ENCODE measurements at regions not wholly inside any gene's neighbourhood (a gene's known extent, or its start where the extent isn't known, plus 50 kb on each side); places are given as distances from the start of the nearest gene placed in this dataset.

DNA sequence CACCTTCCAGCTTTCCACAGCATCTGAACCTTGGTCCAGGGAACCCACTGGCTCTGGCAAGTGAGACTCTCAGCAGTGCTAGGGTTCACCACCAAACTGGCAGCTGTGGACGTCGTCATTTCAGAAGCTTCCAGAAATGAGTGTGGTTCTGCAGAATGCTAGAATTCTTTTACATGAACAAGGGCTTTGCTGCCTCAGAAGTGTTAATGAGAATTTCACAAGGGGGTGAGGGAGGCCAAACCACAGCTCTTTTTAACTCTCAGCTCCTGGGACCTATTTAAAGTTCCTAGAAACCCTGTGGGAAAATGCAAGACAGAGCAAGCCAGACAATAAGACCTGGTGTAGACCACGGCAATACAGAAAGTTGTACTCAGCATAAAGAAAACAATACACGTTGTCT is 129.3 kb upstream of the BET1 start:
- TF ChIP-seq ZSCAN16 (tag by site-specific recombination; IDR thresholded peaks at IDR 0.05) = no peak
- no peak for TF ChIP-seq ZNF302 (tag by site-specific recombination; IDR thresholded peaks at IDR 0.05; ENCODE audit: low read depth)
- no peak for TF ChIP-seq ZNF785 (tag by site-specific recombination; IDR thresholded peaks at IDR 0.05)
- no peak for TF ChIP-seq ZNF433 (tag by site-specific recombination; IDR thresholded peaks at IDR 0.05; ENCODE audit: low read depth)
- TF ChIP-seq, protein P1, sequence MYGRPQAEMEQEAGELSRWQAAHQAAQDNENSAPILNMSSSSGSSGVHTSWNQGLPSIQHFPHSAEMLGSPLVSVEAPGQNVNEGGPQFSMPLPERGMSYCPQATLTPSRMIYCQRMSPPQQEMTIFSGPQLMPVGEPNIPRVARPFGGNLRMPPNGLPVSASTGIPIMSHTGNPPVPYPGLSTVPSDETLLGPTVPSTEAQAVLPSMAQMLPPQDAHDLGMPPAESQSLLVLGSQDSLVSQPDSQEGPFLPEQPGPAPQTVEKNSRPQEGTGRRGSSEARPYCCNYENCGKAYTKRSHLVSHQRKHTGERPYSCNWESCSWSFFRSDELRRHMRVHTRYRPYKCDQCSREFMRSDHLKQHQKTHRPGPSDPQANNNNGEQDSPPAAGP (tag by site-specific recombination; IDR thresholded peaks at IDR 0.05) = no peak
- no peak for TF ChIP-seq ZBTB20 (tag by site-specific recombination; IDR thresholded peaks at IDR 0.05)
- no peak for TF ChIP-seq ZBTB1 (tag by site-specific recombination; IDR thresholded peaks at IDR 0.05)
- no peak for TF ChIP-seq ZNF292 (tag by site-specific recombination; IDR thresholded peaks at IDR 0.05; ENCODE audit: borderline replicate concordance, low read depth)
- TF ChIP-seq SP7 (tag by site-specific recombination; IDR thresholded peaks at IDR 0.05) = no peak
- no peak for TF ChIP-seq ZNF777 (tag by site-specific recombination; IDR thresholded peaks at IDR 0.05; ENCODE audit: borderline replicate concordance)
- TF ChIP-seq ZIC2 (tag by site-specific recombination; IDR thresholded peaks at IDR 0.05) = no peak
- TF ChIP-seq ZBTB7A (tag by site-specific recombination; IDR thresholded peaks at IDR 0.05; ENCODE audit: low read depth) = no peak
- TF ChIP-seq SP3 (tag by site-specific recombination; IDR thresholded peaks at IDR 0.05) = no peak
- TF ChIP-seq KLF9 (tag by site-specific recombination; IDR thresholded peaks at IDR 0.05; ENCODE audit: low read depth) = no peak
- no peak for TF ChIP-seq SCRT2 (tag by site-specific recombination; IDR thresholded peaks at IDR 0.05)
- TF ChIP-seq BCL11B (tag by site-specific recombination; IDR thresholded peaks at IDR 0.05; ENCODE audit: low read depth) = no peak
- TF ChIP-seq GLI4 (tag by site-specific recombination; IDR thresholded peaks at IDR 0.05) = no peak
- CTCF ChIA-PET = interaction anchor here (1.5 kb wide), 1 partner anchor 230 kb away, joined by 4 read pairs; no protein-coding TSS in a partner anchor
- POLR2A ChIA-PET = no interaction called here
- Histone ChIP-seq H3K4me1 (ENCODE audit: control insufficient read depth, insufficient read depth, low read length) (no peaks in the 10 kb centered on the region), H3K4me3 (ENCODE audit: low read depth, low read length) (no peak overlapping the region), H3K27ac (ENCODE audit: extremely low read depth, low read depth, low read length) (no peak overlapping the region), H3K36me3 (ENCODE audit: control insufficient read depth in 2 of 2, insufficient read depth in 1 of 2, low read length in 2 of 2) (no peaks in the 10 kb centered on the region), H3K9me3 (ENCODE audit: control insufficient read depth, insufficient read depth, low read depth, low read length) (no peaks in the 10 kb centered on the region)

DNA sequence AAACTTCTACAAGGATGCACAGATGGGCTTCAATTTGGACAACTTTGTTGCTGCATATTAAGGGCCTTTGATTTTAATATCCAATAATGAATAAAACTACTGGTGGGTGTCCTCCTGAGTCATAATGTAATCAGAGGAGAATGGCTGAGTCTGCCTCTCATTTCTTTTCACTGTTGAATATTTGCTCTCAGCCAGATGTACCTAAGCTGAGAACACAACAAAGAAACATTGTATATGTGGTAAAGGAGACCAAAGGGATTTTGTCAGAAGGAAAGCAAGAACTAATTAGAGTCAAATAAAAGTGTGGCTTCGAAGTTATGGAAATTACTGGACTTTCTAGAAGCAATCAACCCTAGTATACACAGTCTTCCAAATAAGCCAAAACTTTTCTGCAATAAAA is 131.0 kb upstream of the BET1 start:
- no peak overlapping the region for H3K27ac ChIP-seq (ENCODE audit: extremely low read depth, low read depth, low read length)
- H3K4me1 ChIP-seq (ENCODE audit: control insufficient read depth, insufficient read depth, low read length) = no peaks in the 10 kb centered on the region
- POLR2A ChIA-PET = no interaction called here
- CTCF ChIA-PET = interaction anchor here (0.5 to 1.4 kb wide), 2 partner anchors 12 to 303 kb away, joined by 3 to 7 read pairs; no protein-coding TSS in a partner anchor
- H3K9me3 ChIP-seq (ENCODE audit: control insufficient read depth, insufficient read depth, low read depth, low read length) = no peaks in the 10 kb centered on the region
- H3K4me3 ChIP-seq (ENCODE audit: low read depth, low read length) = no peak overlapping the region
- TF ChIP-seq KLF1 (tag by site-specific recombination; IDR thresholded peaks at IDR 0.05) (no peak), ZNF624 (tag by site-specific recombination; IDR thresholded peaks at IDR 0.05) (no peak)
- no peaks in the 10 kb centered on the region for H3K36me3 ChIP-seq (ENCODE audit: control insufficient read depth in 2 of 2, insufficient read depth in 1 of 2, low read length in 2 of 2)

DNA sequence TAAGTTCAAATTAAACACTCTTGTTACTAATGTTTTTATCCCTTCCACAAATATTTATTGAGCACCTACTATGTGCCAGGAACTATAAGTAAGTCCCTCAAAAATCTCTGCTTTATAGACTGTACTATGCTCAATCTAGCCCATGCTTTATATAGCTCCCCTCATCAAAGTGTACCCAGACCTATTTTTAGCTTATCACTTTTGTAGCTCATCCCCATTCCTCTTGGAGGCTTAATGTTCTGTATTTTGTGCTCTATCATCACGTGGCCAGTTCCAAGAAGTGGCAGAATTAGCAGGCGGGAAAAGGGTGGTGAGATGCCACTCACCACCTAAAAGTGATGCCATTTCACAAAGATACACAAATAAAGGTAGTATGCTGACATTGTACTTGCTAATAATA is 138.1 kb upstream of the BET1 start:
- ChIA-PET CTCF (no interaction called here), POLR2A (no interaction called here)
- Histone ChIP-seq H3K36me3 (ENCODE audit: control insufficient read depth in 2 of 2, insufficient read depth in 1 of 2, low read length in 2 of 2) (no peaks in the 10 kb centered on the region), H3K4me3 (ENCODE audit: low read depth, low read length) (no peak overlapping the region), H3K27ac (ENCODE audit: extremely low read depth, low read depth, low read length) (no peak overlapping the region), H3K9me3 (ENCODE audit: control insufficient read depth, insufficient read depth, low read depth, low read length) (no peaks in the 10 kb centered on the region), H3K4me1 (ENCODE audit: control insufficient read depth, insufficient read depth, low read length) (no peaks in the 10 kb centered on the region)
- no peak for TF ChIP-seq TCF7L2 (IDR thresholded peaks at IDR 0.05; ENCODE audit: borderline replicate concordance, low read depth, low read length)
- TF ChIP-seq ZBTB21 (tag by site-specific recombination; IDR thresholded peaks at IDR 0.05) = no peak
- no peak for TF ChIP-seq ZNF146 (tag by site-specific recombination; IDR thresholded peaks at IDR 0.05)
- TF ChIP-seq, protein P2, sequence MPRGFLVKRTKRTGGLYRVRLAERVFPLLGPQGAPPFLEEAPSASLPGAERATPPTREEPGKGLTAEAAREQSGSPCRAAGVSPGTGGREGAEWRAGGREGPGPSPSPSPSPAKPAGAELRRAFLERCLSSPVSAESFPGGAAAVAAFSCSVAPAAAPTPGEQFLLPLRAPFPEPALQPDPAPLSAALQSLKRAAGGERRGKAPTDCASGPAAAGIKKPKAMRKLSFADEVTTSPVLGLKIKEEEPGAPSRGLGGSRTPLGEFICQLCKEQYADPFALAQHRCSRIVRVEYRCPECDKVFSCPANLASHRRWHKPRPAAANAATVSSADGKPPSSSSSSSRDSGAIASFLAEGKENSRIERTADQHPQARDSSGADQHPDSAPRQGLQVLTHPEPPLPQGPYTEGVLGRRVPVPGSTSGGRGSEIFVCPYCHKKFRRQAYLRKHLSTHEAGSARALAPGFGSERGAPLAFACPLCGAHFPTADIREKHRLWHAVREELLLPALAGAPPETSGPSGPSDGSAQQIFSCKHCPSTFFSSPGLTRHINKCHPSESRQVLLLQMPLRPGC (tag by site-specific recombination; IDR thresholded peaks at IDR 0.05) = no peak
- TF ChIP-seq ZNF747 (tag by site-specific recombination; IDR thresholded peaks at IDR 0.05) = no peak
- TF ChIP-seq ZNF48 (tag by site-specific recombination; IDR thresholded peaks at IDR 0.05) = no peak
- TF ChIP-seq, protein P3, sequence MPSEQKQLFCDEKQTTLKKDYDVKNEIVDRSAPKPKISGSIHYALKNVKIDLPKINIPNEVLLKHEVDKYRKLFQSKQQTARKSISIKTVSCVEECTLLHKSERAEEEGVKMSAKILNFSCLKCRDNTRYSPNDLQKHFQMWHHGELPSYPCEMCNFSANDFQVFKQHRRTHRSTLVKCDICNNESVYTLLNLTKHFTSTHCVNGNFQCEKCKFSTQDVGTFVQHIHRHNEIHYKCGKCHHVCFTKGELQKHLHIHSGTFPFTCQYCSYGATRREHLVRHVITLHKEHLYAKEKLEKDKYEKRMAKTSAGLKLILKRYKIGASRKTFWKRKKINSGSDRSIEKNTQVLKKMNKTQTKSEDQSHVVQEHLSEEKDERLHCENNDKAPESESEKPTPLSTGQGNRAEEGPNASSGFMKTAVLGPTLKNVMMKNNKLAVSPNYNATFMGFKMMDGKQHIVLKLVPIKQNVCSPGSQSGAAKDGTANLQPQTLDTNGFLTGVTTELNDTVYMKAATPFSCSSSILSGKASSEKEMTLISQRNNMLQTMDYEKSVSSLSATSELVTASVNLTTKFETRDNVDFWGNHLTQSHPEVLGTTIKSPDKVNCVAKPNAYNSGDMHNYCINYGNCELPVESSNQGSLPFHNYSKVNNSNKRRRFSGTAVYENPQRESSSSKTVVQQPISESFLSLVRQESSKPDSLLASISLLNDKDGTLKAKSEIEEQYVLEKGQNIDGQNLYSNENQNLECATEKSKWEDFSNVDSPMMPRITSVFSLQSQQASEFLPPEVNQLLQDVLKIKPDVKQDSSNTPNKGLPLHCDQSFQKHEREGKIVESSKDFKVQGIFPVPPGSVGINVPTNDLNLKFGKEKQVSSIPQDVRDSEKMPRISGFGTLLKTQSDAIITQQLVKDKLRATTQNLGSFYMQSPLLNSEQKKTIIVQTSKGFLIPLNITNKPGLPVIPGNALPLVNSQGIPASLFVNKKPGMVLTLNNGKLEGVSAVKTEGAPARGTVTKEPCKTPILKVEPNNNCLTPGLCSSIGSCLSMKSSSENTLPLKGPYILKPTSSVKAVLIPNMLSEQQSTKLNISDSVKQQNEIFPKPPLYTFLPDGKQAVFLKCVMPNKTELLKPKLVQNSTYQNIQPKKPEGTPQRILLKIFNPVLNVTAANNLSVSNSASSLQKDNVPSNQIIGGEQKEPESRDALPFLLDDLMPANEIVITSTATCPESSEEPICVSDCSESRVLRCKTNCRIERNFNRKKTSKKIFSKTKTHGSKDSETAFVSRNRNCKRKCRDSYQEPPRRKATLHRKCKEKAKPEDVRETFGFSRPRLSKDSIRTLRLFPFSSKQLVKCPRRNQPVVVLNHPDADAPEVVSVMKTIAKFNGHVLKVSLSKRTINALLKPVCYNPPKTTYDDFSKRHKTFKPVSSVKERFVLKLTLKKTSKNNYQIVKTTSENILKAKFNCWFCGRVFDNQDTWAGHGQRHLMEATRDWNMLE (tag by site-specific recombination; conservative IDR thresholded peaks at IDR 0.05; ENCODE audit: low read depth) = no peak
- TF ChIP-seq ZNF133 (tag by site-specific recombination; IDR thresholded peaks at IDR 0.05) = no peak
- TF ChIP-seq ZNF140 (tag by site-specific recombination; IDR thresholded peaks at IDR 0.05) = no peak
- no peak for TF ChIP-seq ZNF544 (tag by site-specific recombination; IDR thresholded peaks at IDR 0.05)
